GM18507 (cell line): ENCODE measurements at regions not wholly inside any gene's neighbourhood (a gene's known extent, or its start where the extent isn't known, plus 50 kb on each side); places are given as distances from the start of the nearest gene placed in this dataset.
"Not testable (repeated sequence)": the region's sequence is repeated elsewhere in the genome, so short reads cannot be mapped to it uniquely, and the experiment has no call there.

ENCODE experiments used
- DNase-seq: peaks from one replicate; pipeline ENCODE4 v3.0.0; 2011; ENCODE audit warnings: low read depth; ENCODE audit not compliant: insufficient read length; ENCODE audit errors: extremely low spot score
- FAIRE-seq: peaks from 2 replicates; lab custom pipeline; 2011; peaks lifted over from hg19 to GRCh38; lab: Jason Lieb, UNC

DNA sequence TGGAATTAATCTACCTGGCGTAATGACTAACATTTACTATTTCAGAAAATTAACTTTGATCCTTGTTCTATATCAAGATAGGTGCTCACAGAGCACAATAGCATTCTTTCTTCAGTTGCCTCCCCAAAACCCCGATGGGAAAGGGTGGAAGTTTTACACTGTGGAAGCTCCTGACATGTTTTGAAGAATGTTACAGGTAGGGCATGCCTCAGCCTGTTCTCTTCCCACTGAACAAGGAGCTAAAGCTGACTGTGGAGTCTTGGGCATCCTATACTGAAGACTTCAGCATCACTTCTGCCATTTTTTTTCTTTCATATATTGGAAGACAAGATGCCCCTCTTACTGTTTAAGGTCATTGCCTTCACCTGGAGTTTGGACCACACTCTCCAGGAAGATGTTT lies 211.2 kb downstream of the SPP2 start:
- no peak for DNase-seq
- no peak for FAIRE-seq

- DNase-seq, result no peak
- FAIRE-seq, result no peak
Observed at GRCh38 chr2:234259440-234259839, 208.9 kb downstream of the SPP2 start.

GRCh38 chr2:234258562-234259141 lies 208.2 kb downstream of the SPP2 start:
- no peak for DNase-seq
- no peak for FAIRE-seq

DNA sequence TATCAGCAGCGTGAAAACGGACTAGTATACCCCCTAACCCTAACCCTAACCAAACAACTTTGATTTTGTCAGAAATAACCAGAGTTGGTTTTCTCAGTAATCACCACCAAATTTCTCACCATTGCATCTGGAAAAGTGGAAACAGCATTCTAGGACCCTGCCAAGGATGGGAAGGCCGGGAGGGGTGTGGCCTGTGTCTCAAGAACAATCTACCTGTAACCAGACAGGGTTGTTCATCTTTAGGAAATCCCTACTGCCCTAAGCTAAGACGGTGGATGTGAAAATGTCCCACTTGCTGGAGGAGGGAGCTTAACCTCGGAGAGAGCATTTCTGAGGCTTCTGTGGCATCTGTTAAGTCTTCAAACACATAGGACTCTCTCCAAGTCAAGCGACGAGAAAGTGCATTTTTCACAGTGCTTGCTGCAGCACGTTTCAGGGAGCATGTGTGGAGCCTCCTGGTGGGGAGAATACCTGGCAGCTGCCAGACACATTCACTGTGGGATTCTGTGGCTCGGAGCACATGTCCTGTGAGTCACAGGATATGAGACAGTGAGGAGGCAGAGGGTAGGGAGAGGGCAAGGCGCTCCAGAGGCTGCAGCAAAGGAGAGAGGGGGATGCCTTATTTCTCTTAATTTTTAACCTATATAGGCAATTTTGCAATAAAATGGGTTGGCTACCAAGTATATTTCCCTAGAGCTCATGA lies 207.5 kb downstream of the SPP2 start:
- FAIRE-seq, result no peak

GRCh38 chr2:234256516-234256915 lies 206.0 kb downstream of the SPP2 start:
- FAIRE-seq, result no peak
- no peak for DNase-seq

More for the DNA sequence above, 207.5 kb downstream of the SPP2 start:
- no peak for DNase-seq

DNA sequence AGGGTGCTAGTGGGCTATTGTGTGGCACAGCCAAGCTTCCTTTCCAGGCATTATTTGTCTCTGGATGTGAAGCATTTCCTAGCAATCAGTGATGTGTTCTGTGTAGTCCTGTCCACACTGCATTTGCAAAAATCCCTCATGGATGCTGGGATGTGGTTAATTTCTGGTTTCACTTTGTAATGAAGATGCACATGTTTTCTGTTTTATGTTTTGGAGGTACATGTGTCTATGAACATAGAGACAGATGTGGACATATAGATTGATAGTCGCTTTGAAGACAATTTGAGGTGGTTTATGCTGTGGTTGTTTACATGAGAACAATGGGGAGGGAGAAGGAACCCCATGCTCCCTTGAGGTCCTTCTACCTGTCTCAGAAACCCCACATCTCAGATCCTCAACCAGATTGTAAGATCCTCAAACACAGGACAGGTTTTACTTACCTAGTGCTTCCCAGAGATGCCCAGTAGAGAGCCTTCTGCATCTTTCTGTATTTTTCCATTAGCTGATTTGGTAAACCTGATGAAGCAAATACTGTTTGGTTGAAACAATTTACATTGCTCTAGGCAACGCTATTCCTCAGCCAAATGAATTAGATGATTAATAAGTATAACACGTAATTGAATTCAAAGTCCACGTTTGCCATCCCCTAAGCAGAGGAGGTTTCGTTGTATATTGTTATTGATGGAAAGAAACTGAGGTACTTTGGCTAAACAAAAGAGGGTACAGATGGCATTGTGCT lies 204.4 kb downstream of the SPP2 start:
- FAIRE-seq, result no peak

GRCh38 chr2:234252772-234253171 lies 202.3 kb downstream of the SPP2 start:
- FAIRE-seq (no peak), DNase-seq (no peak)

More for the DNA sequence above, 204.4 kb downstream of the SPP2 start:
- DNase-seq, result no peak

DNA sequence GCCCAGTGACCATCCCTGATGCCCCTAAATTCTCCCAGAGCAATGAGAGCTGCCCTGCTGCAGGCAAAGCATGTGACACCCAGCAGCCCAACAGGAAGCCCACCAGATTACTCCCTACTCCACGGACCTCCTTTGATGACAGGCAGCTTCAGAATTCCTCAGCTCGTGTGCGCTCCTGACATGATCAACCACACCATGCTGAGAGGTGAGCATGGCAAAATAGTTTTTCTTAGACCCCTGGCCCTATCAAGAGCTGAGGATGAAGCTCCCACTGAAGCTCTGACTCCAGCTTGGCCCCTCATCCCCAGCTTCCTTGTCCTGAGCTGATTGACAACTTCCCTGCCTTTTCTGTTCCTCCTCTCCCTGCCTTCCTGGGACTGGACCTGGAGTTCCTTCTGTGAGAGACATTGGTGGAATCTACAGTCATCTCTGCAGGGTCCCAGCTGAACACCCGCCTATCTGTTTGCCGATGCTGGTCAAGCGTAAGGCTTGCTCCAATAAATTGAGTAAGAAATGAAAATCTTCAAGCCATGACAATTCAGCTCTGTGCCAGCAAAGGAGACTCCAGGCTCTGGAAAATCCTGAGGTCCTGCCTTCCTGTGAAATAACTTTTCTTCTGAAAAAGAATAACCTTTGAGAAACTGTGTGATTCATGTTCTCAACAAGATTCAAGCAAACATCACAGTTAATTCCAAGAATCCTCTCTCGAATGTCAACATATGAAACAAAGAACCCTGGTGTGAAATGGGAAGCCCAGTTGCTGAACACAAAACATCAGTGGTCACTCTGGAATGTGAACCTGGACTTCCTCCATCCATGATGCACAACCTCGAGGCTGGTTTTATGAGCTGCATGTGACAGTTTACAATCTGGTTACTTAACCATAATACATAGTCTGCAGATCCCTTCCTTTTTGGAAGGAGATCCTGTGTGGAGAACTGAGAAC lies 201.1 kb downstream of the SPP2 start:
- DNase-seq (no peak), FAIRE-seq (no peak)

DNA sequence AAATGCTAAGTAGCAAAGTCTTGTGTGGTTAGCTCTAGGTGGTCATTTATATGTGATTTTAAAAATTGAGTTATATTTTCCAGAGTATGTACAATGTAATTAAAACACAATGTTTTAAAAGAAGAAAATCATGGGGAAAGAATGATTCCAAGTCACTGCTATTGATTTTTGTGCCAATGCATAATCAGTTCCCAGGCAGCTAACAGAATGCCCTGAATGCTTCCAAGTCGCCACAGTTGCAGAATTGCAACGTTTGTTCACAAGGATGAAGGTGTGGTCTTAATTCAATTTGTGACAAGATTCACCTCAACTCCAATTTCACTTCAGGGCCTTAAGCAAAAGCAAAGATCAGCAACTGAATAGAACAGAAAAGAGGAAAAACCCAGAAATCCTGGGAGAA lies 200.4 kb downstream of the SPP2 start:
- no peak for DNase-seq
- no peak for FAIRE-seq

- DNase-seq (no peak), FAIRE-seq (no peak)
Observed at GRCh38 chr2:234249873-234250272, 199.4 kb downstream of the SPP2 start.

GRCh38 chr2:234249034-234249735 lies 198.7 kb downstream of the SPP2 start:
- DNase-seq, result no peak

DNA sequence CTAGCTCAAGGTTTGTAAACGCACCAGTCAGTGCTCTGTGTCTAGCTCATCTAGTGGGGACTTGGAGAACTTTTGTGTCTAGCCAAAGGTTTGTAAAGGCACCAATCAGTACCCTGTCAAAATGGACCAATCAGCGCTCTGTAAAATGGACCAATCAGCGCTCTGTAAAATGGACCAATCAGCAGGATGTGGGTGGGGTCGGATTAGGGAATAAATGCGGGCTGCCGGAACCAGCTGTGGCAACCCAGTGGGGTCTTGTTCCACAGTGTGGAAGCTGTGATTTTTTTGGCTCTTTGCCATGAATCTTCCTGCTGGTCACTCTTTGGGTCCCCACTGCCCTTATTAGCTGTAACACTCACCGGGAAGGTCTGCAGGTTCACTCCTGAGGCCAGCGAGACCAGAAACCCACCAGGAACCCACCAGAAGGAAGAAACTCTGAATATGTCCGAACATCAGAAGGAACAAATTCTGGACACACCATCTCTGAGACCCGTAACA lies 197.8 kb downstream of the SPP2 start:
- DNase-seq, FAIRE-seq: not testable (repeated sequence)

More at GRCh38 chr2:234249034-234249735, 198.7 kb downstream of the SPP2 start:
- FAIRE-seq, result no peak

- DNase-seq, result no peak
- FAIRE-seq, result no peak
Observed at GRCh38 chr2:234247453-234248180, 197.1 kb downstream of the SPP2 start.

DNA sequence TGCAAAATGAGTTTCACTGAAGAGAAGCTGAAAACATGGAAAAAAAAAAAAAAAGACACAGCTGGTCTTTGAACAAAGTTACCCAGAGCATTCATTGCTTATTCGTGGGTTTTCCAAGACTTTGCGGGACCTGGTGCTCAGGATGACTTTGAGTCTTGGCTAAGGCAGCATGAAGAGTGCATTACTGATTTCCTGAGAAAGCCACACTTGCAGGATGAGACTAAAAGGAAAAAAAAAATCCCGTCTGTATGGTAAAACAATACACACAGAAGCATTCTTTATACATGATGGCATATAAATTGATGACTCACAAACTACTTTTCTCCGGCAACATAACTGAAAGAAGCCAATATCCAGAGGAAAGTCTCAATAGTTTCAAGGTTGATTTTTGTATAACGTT lies 195.4 kb downstream of the SPP2 start:
- no peak for FAIRE-seq

DNA sequence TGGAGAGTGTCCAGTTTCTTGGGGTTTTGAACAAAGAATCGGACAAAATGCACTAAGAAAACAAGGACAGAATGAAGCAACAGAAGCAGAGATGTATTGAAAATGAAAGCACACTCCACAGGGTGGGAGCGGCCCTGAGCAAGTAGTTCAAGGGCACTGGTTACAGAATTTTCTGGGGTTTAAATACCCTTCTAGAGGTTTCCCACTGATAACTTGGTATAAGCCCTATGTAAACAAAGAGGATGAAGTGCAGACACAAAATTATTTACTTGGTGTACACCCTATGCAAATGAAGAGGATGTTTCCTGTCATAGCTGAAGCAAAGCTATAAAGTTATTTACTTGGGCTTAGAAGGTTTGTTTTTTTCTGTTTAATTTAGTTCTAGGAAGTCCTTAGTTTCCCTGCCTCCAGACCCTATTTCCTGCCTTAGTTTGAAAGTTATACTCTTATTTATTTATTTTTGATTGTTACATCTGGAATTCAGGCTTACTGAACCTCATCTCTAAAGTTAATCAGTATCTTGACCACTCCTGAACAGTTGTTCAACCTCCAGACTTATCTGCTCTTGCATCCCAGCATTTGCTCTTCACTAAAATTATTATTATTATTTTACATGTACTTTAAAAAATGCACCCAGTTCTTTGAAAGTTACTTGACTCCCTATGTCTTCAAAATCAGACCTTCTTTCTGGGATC lies 193.5 kb downstream of the SPP2 start:
- FAIRE-seq (peak; percentile 15), DNase-seq (no peak)

More for the DNA sequence above, 195.4 kb downstream of the SPP2 start:
- DNase-seq, result no peak

DNA sequence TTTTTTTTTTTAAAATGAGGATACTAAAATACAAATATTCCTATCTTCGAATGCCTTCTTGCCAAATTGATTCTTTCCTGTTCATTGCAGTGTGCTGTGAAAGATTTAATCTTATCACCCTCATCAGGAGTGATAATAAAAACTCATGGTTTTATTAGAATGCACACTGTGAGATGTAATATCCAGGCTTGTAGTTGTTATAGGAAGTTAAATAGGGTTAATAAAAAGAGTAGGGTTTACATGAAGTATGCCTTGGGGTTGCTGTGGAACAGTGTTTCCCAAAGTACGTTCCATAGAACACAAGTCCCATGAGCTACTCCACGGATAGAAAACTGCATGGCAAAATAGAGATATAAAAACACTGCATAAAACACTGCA lies 191.9 kb downstream of the SPP2 start:
- FAIRE-seq (no peak), DNase-seq (no peak)

DNA sequence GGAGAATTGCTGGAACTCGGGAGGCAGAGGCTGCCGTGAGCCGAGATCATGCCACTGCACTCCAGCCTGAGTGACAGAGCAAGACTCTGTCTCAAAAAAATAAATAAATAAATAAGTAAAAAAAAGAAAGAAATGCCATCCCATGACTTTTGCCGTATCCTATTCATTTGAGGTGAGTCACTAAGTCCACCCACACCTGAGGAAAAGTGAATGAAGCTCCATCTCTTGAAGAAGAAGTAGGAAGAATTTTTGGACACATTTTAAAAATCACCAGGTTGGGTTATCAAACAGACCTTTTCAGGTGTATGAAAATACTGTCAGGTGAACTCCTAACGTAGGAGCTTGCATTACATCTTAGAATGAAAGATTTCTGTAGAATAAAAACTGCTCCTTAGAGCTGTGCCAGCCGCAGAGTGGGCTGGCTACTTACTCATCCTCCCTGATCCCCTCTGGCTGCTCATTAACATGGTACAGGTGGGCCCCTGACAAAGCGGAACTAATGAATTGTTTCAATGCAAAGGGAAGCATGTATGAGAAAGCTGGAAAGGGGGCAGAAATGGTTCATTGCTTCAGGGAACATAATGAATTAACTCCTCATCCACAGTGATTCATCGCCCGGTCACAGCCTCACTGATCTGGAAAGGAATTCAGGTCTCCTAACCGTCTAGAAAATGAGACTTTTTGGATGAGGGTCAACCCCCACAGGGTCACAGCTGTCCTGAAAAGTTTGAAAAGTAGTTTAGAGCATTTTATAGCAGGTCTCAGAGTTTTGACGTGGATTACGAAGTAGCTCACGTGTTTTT lies 191.4 kb downstream of the SPP2 start:
- no peak for FAIRE-seq
- no peak for DNase-seq
